ENCODE measurements at regions not wholly inside any gene's neighbourhood (a gene's known extent, or its start where the extent isn't known, plus 50 kb on each side); places are given as distances from the start of the nearest gene placed in this dataset.

GRCh38 chr14:62347562-62348011 lies 585.4 kb downstream of the SNAPC1 start:
- H2BK20ac ChIP-seq (ENCODE audit: low read depth, low read length, poor library complexity, severe bottlenecking): no peak overlapping the region
- no peak overlapping the region for H3K9ac ChIP-seq (ENCODE audit: extremely low read depth, insufficient read length, low read length)
- no peak overlapping the region for H2AK5ac ChIP-seq (ENCODE audit: insufficient read length, low read length)
- H3K4ac ChIP-seq (ENCODE audit: low read depth, low read length): no peak overlapping the region
- H2BK12ac ChIP-seq (ENCODE audit: insufficient read length, low read depth, low read length): no peak overlapping the region
- H2BK120ac ChIP-seq (ENCODE audit: low read depth, low read length, poor library complexity, severe bottlenecking): no peak overlapping the region
- no peaks in the 10 kb centered on the region for H3K79me1 ChIP-seq (ENCODE audit: insufficient read depth, low read depth, low read length, poor library complexity, severe bottlenecking)
- H4K20me1 ChIP-seq (ENCODE audit: control insufficient read depth, insufficient read depth, insufficient read length): no peaks in the 10 kb centered on the region
- no peak overlapping the region for H2BK15ac ChIP-seq (ENCODE audit: low read depth, low read length)
- H3K4me2 ChIP-seq (ENCODE audit: insufficient read depth, insufficient read length, low read length): no peak overlapping the region
- H2BK5ac ChIP-seq (ENCODE audit: insufficient read length, low read length): no peak overlapping the region
- H4K8ac ChIP-seq (replicated peaks; ENCODE audit: insufficient read length, low read depth, low read length): no peak overlapping the region
- H3K14ac ChIP-seq (ENCODE audit: insufficient read depth, low read length): no peak overlapping the region
- peaks cover 6 to 7% of the 10 kb centered on the region in 2 experiments for H3K9me3 Mint-ChIP-seq
- no peak overlapping the region for H3K56ac ChIP-seq (ENCODE audit: insufficient read length, low read depth, low read length)
- no peak overlapping the region for H3K27ac ChIP-seq (ENCODE audit: insufficient read length, low read depth, low read length)
- no peak overlapping the region for H3K27ac Mint-ChIP-seq
- H3K4me1 Mint-ChIP-seq: peaks cover 0 to 3% of the 10 kb centered on the region in 2 experiments; a peak in 1 of 4 replicates
- no peaks in the 10 kb centered on the region; the same call in 1 of the 2 replicates for H3K79me2 ChIP-seq (ENCODE audit: insufficient read depth, low read length)
- H3K9me3 ChIP-seq (ENCODE audit: control insufficient read depth, low read depth, low read length): no peaks in the 10 kb centered on the region
- H3K23me2 ChIP-seq (ENCODE audit: insufficient read length, low read depth, low read length, poor library complexity, severe bottlenecking): no peaks in the 10 kb centered on the region
- DNase-seq: no peak
- H3K27me3 Mint-ChIP-seq (ENCODE audit: low read depth): no peaks in the 10 kb centered on the region
- no peak overlapping the region for H4K5ac ChIP-seq (ENCODE audit: insufficient read length, low read depth, low read length)
- H2AFZ ChIP-seq (ENCODE audit: low read length): no peak overlapping the region
- no peak overlapping the region for H3K23ac ChIP-seq (ENCODE audit: insufficient read length, low read depth, low read length)
- no peak for TF ChIP-seq CTCF (conservative IDR thresholded peaks at IDR 0.05)
- H3K4me1 ChIP-seq (ENCODE audit: insufficient read depth, low read length): no peaks in the 10 kb centered on the region
- no peak overlapping the region for H4K91ac ChIP-seq (ENCODE audit: insufficient read length, low read depth, low read length)
- no peak overlapping the region for H3K18ac ChIP-seq (ENCODE audit: insufficient read length, low read depth, low read length)
- no CpG with 5 or more reads among the region's 5 CpGs for WGBS (ENCODE audit: extremely low coverage, insufficient read length, low lambda C conversion rate)
- H3K4me3 Mint-ChIP-seq: no peak overlapping the region
- H3T11ph ChIP-seq (ENCODE audit: low read length): no peak overlapping the region
- H3K27me3 ChIP-seq (ENCODE audit: insufficient read depth, low read length): no peaks in the 10 kb centered on the region
- peaks cover 2 to 6% (median 5%) of the 10 kb centered on the region in 3 experiments; a peak in 3 of 7 replicates for H3K36me3 Mint-ChIP-seq (ENCODE audit: insufficient read depth in 1 of 3, low read depth in 3 of 3)

All from H9 (cell line).